Loucy (cell line): ENCODE measurements at regions not wholly inside any gene's neighbourhood (a gene's known extent, or its start where the extent isn't known, plus 50 kb on each side); places are given as distances from the start of the nearest gene placed in this dataset.
"Not testable (repeated sequence)": the region's sequence is repeated elsewhere in the genome, so short reads cannot be mapped to it uniquely, and the experiment has no call there.

ENCODE experiments used
- CTCF ChIP-seq: fragments of 200-600 bp; sonication (generic); conservative IDR thresholded peaks from 2 replicates; pipeline ENCODE4 v1.5.1; 2014; ENCODE audit warnings: mild to moderate bottlenecking, antibody characterized with exemption, low read length
- EZH2phosphoT487 ChIP-seq: fragments of 200-600 bp; IDR thresholded peaks from 2 replicates; pipeline ENCODE4 v1.6.1; 2018; ENCODE audit warnings: antibody characterized with exemption, mild to moderate bottlenecking, moderate library complexity, borderline replicate concordance

- TF ChIP-seq CTCF, EZH2phosphoT487: not testable (repeated sequence)
These were observed 115.7 kb upstream of the AKAP13 start for GRCh38 chr15:85264614-85265190.
